ENCODE measurements at regions not wholly inside any gene's neighbourhood (a gene's known extent, or its start where the extent isn't known, plus 50 kb on each side); places are given as distances from the start of the nearest gene placed in this dataset.

- Mint-ChIP-seq H3K9me3 (no peaks in the 10 kb centered on the region), H3K27me3 (ENCODE audit: low read depth) (no peaks in the 10 kb centered on the region; the same call in 1 of the 2 replicates), H3K36me3 (no peaks in the 10 kb centered on the region), H3K4me1 (no peaks in the 10 kb centered on the region), H3K27ac (no peak overlapping the region), H3K4me3 (no peak overlapping the region)
- ATAC-seq (no peak), DNase-seq (ENCODE audit: low spot score) (no peak)
- ChIA-PET POLR2A (interaction anchor here (0.9 kb wide), 1 partner anchor 9 kb away, joined by 3 read pairs; no protein-coding TSS in a partner anchor), CTCF (no interaction called here)
- no peak for TF ChIP-seq ETV6 (CRISPR knock-in tag; IDR thresholded peaks at IDR 0.05)
- no peak for TF ChIP-seq ZNF671 (CRISPR knock-in tag; IDR thresholded peaks at IDR 0.05)
These were observed 2591.7 kb upstream of the PCDH20 start for GRCh38 chr13:64007339-64007738.

- Mint-ChIP-seq H3K27ac (no peak overlapping the region), H3K27me3 (ENCODE audit: low read depth) (no peaks in the 10 kb centered on the region), H3K4me1 (0 out of 2 replicates have a peak, but pooled peaks cover 4% of the 10 kb centered on the region), H3K4me3 (no peak overlapping the region), H3K36me3 (no peaks in the 10 kb centered on the region), H3K9me3 (no peaks in the 10 kb centered on the region)
- DNase-seq (ENCODE audit: low spot score) (no peak), ATAC-seq (no peak)
- POLR2A ChIA-PET = no interaction called here
- CTCF ChIA-PET = no interaction called here
- TF ChIP-seq OVOL2 (CRISPR knock-in tag; IDR thresholded peaks at IDR 0.05; ENCODE audit: borderline replicate concordance) (no peak), ZMAT4 (CRISPR knock-in tag; IDR thresholded peaks at IDR 0.05) (no peak), ZNF219 (CRISPR knock-in tag; IDR thresholded peaks at IDR 0.05; ENCODE audit: borderline replicate concordance) (no peak), SMAD3 (CRISPR knock-in tag; IDR thresholded peaks at IDR 0.05; ENCODE audit: borderline replicate concordance) (no peak), ZNF317 (CRISPR knock-in tag; IDR thresholded peaks at IDR 0.05; ENCODE audit: borderline replicate concordance, low read depth) (no peak), ATF6 (CRISPR knock-in tag; IDR thresholded peaks at IDR 0.05) (no peak), CREB1 (CRISPR knock-in tag; IDR thresholded peaks at IDR 0.05) (no peak), USF1 (CRISPR knock-in tag; IDR thresholded peaks at IDR 0.05) (no peak), FOXP4 (CRISPR knock-in tag; IDR thresholded peaks at IDR 0.05) (no peak), CTCF (IDR thresholded peaks at IDR 0.05) (no peak), ZNF671 (CRISPR knock-in tag; IDR thresholded peaks at IDR 0.05) (no peak), TCF7 (CRISPR knock-in tag; IDR thresholded peaks at IDR 0.05; ENCODE audit: low read depth) (no peak), IRF1 (CRISPR knock-in tag; IDR thresholded peaks at IDR 0.05) (no peak), ZNF532 (CRISPR knock-in tag; IDR thresholded peaks at IDR 0.05; ENCODE audit: borderline replicate concordance) (no peak), CDX4 (CRISPR knock-in tag; IDR thresholded peaks at IDR 0.05; ENCODE audit: borderline replicate concordance) (no peak)
These were observed 2584.7 kb upstream of the PCDH20 start for GRCh38 chr13:64000321-64000720.
